ENCODE measurements at regions not wholly inside any gene's neighbourhood (a gene's known extent, or its start where the extent isn't known, plus 50 kb on each side); places are given as distances from the start of the nearest gene placed in this dataset.

DNA sequence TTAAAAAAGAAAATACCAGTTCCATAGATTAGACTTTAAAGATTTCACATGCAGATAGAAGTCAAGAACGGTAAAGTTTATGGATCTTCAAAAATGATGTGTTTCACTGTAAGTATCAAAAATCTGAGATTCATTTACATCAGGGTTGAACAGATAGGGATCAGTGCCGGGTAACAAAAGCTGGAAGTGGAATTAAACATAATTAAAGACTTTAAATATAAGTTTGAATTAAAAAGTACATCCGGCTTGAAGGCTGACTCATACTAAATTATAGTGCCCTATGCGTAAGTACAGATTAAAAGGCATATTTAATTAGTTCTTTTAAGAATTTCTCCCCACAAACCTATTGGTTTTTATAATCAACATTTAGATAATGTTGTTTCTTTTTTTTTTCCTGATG is 312.7 kb downstream of the PRL start:
- Histone ChIP-seq H3K27ac (ENCODE audit: low read depth, low read length) (no peak overlapping the region), H3K79me2 (ENCODE audit: control insufficient read depth, low read length) (no peaks in the 10 kb centered on the region), H3K4me2 (ENCODE audit: low read length) (no peak overlapping the region), H3K9me3 (ENCODE audit: control insufficient read depth, insufficient read depth, low read length) (no peaks in the 10 kb centered on the region; the same call in 1 of the 2 replicates), H3K36me3 (ENCODE audit: control insufficient read depth, low read length) (no peaks in the 10 kb centered on the region), H3K9me2 (replicated peaks; ENCODE audit: control insufficient read depth, low read length) (no peaks in the 10 kb centered on the region), H4K20me1 (ENCODE audit: control insufficient read depth, insufficient read depth, low read depth, low read length) (no peaks in the 10 kb centered on the region), H3K4me3 (ENCODE audit: low read length) (no peak overlapping the region), H3K27me3 (ENCODE audit: control insufficient read depth, low read length) (0 out of 2 replicates have a peak, but pooled peaks cover 6% of the 10 kb centered on the region), H3F3A (ENCODE audit: control insufficient read depth, insufficient read depth) (no peaks in the 10 kb centered on the region), H3K4me1 (ENCODE audit: control insufficient read depth, low read length) (no peaks in the 10 kb centered on the region)
- TF ChIP-seq CTCF (IDR thresholded peaks at IDR 0.05; ENCODE audit: low read depth, low read length, poor library complexity, severe bottlenecking), result no peak
- no peak for TF ChIP-seq EZH2phosphoT487 (IDR thresholded peaks at IDR 0.05; ENCODE audit: borderline replicate concordance, low read length)

- Histone ChIP-seq H3K4me3 (ENCODE audit: low read length) (no peak overlapping the region), H3K4me2 (ENCODE audit: low read length) (no peak overlapping the region), H3K36me3 (ENCODE audit: control insufficient read depth, low read length) (no peaks in the 10 kb centered on the region), H3F3A (ENCODE audit: control insufficient read depth, insufficient read depth) (no peaks in the 10 kb centered on the region), H3K79me2 (ENCODE audit: control insufficient read depth, low read length) (no peaks in the 10 kb centered on the region), H3K4me1 (ENCODE audit: control insufficient read depth, low read length) (no peaks in the 10 kb centered on the region), H3K27ac (ENCODE audit: low read depth, low read length) (no peak overlapping the region), H4K20me1 (ENCODE audit: control insufficient read depth, insufficient read depth, low read depth, low read length) (no peaks in the 10 kb centered on the region), H3K9me3 (ENCODE audit: control insufficient read depth, insufficient read depth, low read length) (no peaks in the 10 kb centered on the region; the same call in 1 of the 2 replicates), H3K9me2 (replicated peaks; ENCODE audit: control insufficient read depth, low read length) (no peaks in the 10 kb centered on the region), H3K27me3 (ENCODE audit: control insufficient read depth, low read length) (0 out of 2 replicates have a peak, but pooled peaks cover 6% of the 10 kb centered on the region)
- TF ChIP-seq CTCF (IDR thresholded peaks at IDR 0.05; ENCODE audit: low read depth, low read length, poor library complexity, severe bottlenecking) (no peak), EZH2phosphoT487 (IDR thresholded peaks at IDR 0.05; ENCODE audit: borderline replicate concordance, low read length) (no peak)
Measured at GRCh38 chr6:21984561-21984960, 312.3 kb downstream of the PRL start.

- Histone ChIP-seq H3K27ac (ENCODE audit: low read depth, low read length) (no peak overlapping the region), H3K9me3 (ENCODE audit: control insufficient read depth, insufficient read depth, low read length) (no peaks in the 10 kb centered on the region; the same call in 1 of the 2 replicates), H3K4me1 (ENCODE audit: control insufficient read depth, low read length) (no peaks in the 10 kb centered on the region), H3K79me2 (ENCODE audit: control insufficient read depth, low read length) (no peaks in the 10 kb centered on the region), H3K36me3 (ENCODE audit: control insufficient read depth, low read length) (no peaks in the 10 kb centered on the region), H3K4me2 (ENCODE audit: low read length) (no peak overlapping the region), H3K4me3 (ENCODE audit: low read length) (no peak overlapping the region), H3F3A (ENCODE audit: control insufficient read depth, insufficient read depth) (no peaks in the 10 kb centered on the region), H3K9me2 (replicated peaks; ENCODE audit: control insufficient read depth, low read length) (no peaks in the 10 kb centered on the region), H3K27me3 (ENCODE audit: control insufficient read depth, low read length) (0 out of 2 replicates have a peak, but pooled peaks cover 6% of the 10 kb centered on the region), H4K20me1 (ENCODE audit: control insufficient read depth, insufficient read depth, low read depth, low read length) (no peaks in the 10 kb centered on the region)
- TF ChIP-seq EZH2phosphoT487 (IDR thresholded peaks at IDR 0.05; ENCODE audit: borderline replicate concordance, low read length) (no peak), CTCF (IDR thresholded peaks at IDR 0.05; ENCODE audit: low read depth, low read length, poor library complexity, severe bottlenecking) (no peak)
Measured at GRCh38 chr6:21985904-21986303, 310.9 kb downstream of the PRL start.

All from DOHH2 (cell line).